HG02938 (cell line): ENCODE measurements at regions not wholly inside any gene's neighbourhood (a gene's known extent, or its start where the extent isn't known, plus 50 kb on each side); places are given as distances from the start of the nearest gene placed in this dataset.

Experiments used
- ATAC-seq: cut with Tn5 transposase; IDR thresholded peaks from one replicate; pipeline ENCODE4 v1.9.1; 2021; ENCODE audit warnings: mild to moderate bottlenecking, moderate library complexity; ENCODE audit not compliant: unreplicated experiment

DNA sequence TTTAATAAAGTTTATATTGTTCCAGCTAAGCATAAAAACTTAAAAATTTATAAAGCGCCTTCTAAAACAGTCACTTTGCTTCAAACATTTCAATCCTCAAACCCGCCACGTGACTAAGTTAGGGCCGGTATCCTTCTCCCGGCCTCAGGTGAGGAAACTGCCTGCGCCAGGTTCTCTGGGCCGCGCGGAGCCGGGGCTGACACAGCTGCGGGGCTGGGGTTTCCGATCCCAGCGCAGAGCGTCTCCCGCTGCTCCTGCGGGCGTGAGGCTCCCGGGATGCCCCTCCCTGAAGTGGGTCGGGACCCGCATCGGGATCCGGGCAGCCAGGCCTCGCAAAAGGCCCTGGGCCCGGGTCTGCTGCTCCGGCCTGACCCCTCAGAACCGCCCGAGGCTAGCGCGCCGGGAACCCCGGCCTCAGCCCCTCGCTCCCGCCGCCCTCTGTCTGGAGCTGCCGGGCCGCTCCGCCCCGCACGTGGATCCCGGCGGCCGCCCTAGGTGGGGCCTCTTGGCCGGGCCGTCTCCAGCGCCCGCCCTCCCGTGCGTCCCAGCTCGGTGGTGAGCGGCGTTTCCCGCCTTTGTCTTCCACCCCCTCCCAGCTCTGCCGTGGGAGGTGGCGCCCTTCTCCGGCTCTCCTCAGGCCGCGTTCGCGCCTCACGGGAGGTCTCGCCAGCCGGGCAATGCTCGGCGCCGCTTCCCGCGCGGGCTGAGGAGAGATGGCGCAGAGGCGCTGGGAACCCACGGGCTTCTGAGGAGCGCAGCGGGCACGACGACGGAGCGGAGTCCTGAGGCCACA is 267.9 kb downstream of the DLL1 start:
- ATAC-seq, result no peak

DNA sequence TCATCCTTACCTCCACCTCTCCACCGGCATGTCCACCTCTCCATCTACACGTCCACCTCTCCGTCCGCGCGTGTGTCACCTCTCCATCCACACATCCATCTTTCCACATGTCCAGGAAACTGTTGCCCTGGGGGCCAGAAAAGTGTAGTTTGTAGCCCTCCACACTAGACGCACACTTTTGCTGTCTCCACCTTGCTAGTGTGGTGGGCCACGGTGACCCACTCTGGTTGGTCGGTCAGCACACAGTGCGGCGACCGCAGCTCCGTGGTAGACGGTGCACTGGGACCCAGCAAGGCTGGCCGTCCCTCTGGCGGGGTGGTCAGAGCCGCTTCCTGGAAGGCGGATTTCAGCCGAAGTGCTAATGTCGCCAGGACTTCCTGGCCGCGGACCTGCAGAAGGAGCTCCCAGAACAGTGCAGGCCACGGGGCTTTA is 268.6 kb downstream of the DLL1 start:
- ATAC-seq, result no peak

DNA sequence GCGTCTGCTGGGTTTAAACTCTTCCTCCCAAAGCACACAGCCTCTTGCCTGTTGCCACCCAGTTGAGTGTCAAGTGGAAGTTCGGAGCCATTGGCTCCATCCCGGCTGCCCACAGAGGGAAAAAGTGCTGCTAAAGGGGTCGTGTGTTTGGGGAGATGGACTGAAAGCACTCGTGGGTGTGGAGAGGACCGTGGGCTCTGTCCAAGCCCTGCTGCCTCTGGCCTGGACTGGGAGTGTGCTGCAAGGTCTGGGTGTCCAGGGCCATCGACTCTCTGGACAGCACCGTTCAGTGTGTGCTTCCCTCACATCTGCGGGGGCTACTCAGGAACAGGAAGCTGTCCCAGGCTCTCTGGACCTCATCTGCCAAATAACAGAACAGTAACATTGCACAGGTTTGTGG is 269.3 kb downstream of the DLL1 start:
- no peak for ATAC-seq

DNA sequence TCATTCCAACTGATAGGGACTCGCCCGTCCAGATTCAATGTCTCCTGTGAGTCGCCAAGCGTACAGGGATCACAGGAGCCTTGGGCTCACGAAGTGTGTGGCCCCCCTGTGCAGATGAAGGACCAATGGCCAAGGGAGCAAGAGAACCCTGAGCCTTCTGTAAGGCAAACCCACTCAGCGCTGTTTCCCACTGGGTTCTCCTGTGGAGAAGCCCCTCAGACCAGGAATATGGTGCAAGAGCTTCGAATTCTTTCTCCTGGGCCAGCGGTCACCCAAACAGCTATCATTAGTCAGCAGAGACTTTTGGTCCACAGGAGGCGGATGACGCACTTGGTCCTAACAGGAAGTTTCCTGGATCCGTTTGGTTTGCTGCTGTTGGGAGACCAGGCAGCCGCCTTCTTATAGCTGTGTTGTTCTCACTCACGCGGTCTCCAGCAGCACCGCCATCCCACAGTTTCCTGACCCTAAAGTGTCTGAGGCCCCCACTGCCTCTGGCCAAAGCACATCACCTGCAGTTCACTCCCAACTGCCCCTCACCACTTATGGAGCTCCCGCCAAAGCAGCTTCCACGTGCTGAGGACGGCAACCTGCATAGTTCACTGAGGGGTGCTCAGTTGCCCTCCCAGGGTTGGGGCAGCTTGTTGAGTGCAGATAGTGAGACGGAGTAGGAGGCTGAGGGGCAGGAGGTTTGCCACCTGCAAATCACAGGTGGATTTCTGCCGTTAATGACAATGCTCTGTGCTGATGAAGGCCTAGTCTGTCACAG is 268.6 kb downstream of the ERMARD start:
- ATAC-seq, result no peak

DNA sequence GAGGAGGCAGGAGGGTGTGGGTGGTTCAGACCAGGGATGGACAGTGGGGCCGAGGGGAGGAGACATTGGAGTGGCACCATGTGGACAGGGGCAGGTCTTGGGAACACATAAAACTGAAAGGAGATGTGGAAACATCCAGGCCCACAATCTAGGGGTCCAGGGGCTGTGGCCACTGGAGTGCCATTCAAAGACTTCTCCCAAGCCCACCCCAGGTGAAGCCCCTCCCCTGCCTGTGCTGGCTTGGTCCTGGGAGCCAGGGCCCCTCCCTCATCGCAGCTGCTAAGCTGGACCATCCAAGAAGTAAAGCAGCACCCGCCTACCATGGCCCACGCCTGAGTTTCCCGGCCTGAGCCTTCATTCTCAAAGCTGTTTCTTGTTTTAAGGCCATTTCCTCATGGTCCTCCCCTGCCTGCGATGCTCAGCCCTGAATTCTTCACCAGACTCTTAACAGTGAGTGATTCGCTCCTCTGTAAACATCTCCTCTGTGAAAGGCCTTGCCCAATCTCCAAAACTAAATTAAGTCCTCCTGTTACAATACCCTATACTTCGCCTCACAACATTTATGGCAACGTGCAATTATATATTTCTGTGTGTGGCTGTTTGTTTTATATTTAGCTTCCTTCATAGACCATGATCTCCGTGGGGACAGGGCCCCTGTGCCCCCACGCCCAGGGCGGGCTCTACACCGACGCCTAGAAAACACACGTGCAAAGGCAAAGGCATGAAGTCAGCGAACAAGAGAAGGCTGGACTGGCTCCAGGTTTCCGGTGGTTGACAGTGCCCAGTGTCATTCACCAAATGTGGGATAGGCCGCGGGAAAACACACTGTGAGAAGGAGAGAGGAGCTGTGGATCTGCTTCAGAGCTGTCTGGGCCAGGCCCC is 267.8 kb downstream of the ERMARD start:
- ATAC-seq, result no peak

DNA sequence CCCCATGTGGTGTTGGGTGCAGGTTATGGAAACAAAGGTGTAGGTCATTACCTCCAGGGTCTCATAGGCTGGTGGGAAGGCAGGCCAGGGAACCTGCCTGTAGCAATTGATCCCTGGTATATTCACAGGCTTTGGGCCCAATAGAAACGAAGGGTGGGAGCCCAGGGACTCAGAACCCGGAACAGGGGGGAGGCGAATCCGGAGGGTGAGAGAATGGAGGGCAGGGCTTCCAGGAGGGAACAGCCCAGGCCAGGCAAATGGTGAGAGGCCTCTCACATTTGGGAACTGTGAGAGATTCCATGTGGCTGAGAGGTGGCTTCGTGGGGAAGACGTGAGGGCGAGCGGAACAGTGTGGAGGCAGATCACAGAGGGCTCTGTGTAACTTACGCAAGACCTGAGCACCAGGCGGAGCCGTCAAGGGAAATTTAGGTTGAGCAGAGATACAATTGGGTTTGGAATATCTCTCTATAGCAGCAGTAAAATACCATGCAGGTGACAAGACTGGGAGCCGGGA is 267.1 kb downstream of the ERMARD start:
- ATAC-seq, result no peak

DNA sequence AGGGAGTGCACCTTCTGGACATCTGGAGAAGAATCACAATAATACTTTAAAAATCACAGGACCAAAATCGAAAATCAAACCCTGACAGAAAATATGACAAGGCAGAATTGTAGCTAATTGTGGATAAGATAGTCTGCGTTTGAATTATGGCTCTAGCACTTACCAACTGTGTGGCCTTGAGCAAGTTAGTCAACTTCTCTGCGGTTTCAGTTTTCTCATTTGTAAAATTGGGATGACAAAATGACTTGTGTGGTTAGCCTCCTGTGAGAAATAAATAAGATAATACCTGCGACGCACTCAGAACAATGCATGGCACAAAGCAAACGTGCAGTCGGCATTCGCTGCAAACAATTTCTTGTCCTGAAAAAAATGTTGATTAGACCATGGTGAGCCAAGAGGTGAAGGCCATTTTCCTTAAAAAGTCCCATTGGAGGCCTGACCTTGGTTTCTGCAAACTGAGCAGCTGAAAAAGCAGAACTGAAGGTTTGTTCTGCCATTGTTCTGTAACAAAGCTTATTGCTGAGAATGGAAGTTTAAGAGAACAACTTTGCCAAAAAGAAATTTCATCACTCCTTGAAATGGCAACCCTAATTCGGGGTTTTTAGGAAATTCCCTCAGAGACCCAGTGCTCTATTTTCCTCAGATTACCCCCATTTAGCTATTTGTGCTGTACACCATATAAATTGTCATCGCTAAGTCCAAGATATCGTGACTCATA is 266.3 kb downstream of the ERMARD start:
- no peak for ATAC-seq

- no peak for ATAC-seq
Observed at GRCh38 chr6:170013815-170014214, 262.4 kb downstream of the ERMARD start.

GRCh38 chr6:170012037-170012330 is 260.6 kb downstream of the ERMARD start:
- ATAC-seq, result no peak

GRCh38 chr6:170011204-170012036 is 260.0 kb downstream of the ERMARD start:
- ATAC-seq, result no peak

DNA sequence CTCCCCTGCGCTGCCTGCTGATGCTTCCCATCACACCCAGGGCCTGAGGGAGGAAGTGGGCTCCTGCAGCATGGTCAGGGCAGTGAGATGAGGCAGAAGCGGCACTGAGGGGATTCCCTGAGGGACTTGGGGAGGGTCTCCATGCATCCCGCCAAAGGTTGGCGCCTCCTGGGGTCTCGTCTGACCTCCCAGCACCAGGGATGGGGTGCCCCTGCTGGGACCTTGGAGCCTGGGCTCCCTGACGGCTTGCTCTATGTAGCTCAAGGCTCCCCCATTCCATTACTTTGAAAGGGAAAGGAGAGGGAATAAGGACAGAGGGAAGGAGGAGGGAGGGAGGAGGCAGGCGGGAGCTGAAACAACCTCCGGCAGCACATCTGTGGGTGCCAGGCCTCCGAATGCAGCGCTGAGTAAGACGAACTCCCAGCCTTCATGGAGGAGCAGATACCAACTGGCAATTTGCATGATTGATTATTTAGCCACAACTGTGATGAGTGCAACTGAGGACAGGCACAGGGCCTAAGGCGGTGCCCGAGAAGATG is 259.3 kb downstream of the ERMARD start:
- no peak for ATAC-seq

- no peak for ATAC-seq
Observed at GRCh38 chr6:170008294-170008785, 256.9 kb downstream of the ERMARD start.

- ATAC-seq, result no peak
Observed at GRCh38 chr6:170007468-170008293, 256.3 kb downstream of the ERMARD start.

GRCh38 chr6:170006900-170007467 is 255.6 kb downstream of the ERMARD start:
- no peak for ATAC-seq

GRCh38 chr6:170006071-170006899 is 254.9 kb downstream of the ERMARD start:
- no peak for ATAC-seq

GRCh38 chr6:170005665-170006064 is 254.2 kb downstream of the ERMARD start:
- no peak for ATAC-seq

DNA sequence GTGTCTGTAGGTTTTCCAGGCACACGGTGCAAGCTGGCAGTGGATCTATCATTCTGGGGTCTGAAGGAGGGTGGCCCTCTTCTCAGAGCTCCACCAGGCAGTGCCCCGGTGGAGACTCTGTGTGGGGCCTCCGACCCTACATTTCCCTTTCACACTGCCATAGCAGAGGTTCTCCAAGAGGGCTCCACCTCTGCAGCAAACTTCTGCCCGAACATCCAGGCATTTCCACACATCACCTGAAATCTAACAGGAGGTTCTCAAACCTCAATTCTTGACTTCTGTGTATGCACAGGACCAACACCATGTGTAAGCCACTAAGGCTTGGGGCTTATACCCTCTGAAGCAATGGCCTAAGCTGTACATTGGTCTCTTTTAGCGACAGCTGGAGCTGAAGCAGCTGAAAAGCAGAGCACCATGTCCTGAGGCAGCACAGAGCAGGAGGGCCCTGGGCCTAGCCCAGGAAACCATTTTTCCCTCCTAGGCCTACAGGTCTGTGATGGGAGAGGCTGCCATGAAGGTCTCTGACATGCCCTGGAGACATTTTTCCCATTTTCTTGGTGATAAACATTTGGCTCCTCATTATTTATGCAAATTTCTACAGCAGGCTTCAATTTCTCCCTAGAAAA is 253.3 kb downstream of the ERMARD start:
- ATAC-seq, result no peak
